GM08714 (cell line): ENCODE measurements at regions not wholly inside any gene's neighbourhood (a gene's known extent, or its start where the extent isn't known, plus 50 kb on each side); places are given as distances from the start of the nearest gene placed in this dataset.

Source experiments
- H3K4me3 ChIP-seq: fragments of 200-500 bp; sonication (Bioruptor generic); 2 replicates; pipeline ENCODE4 v1.5.1; 2014; ENCODE audit warnings: mild to moderate bottlenecking, low read length, inconsistent platforms
- ZNF274 ChIP-seq: IDR thresholded peaks from 2 replicates; pipeline ENCODE4 v1.6.1; 2012; ENCODE audit warnings: mild to moderate bottlenecking, low read depth, low read length

DNA sequence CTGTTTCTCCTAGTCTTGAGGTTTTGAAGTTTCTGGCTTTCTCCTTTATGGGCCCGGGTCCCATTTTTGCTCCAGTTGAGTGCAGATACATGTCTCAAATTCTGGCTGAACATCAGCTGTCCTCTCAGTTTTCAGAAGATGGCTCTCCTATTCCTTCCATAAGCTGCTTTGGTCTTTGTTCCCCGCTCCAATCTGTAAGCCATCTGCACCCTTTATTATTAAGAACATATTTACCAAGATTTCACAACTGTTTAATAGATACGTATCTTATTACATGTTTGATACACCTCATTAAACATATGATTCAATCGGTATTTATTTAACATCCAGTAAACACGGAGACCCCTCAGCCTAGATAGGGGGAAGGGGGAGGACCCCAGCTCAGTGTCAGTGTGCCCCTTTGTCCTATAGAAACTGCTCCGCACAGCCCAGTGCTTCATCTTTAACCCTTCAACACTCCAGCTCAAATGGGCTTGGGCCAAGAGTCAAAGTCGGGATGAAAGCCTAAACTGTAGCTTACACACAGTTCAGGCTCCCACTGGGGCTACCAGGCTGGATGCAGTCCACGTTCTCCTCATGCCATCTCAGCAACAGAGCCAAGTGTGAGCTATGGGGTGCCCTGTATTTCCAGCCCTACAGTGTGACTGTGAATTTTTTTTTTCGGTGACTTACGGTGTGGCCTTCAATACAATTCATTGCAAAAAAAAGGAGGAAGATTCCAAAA, 166.0 kb upstream of the ZFHX3 start:
- H3K4me3 ChIP-seq, result no peak overlapping the region
- TF ChIP-seq ZNF274, result no peak

DNA sequence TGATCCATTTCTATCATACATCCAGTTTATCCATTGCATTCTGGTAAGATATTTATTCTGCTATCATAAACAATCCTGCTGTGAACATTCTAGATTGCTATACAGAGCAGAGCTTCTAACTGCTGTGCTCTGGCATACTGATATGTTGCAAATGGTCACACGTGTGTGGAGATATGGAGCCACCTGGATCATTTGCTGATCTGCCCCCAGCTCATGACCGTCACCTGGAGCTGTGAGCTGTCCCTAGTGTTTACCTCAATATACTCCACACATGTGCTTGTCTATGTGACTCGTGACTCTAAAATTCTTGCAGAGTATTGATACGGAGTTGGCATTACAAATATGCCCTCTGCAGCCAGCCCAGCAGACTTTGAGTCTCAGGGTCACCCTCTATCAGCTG, 164.5 kb upstream of the ZFHX3 start:
- TF ChIP-seq ZNF274, result no peak
- no peak overlapping the region for H3K4me3 ChIP-seq

DNA sequence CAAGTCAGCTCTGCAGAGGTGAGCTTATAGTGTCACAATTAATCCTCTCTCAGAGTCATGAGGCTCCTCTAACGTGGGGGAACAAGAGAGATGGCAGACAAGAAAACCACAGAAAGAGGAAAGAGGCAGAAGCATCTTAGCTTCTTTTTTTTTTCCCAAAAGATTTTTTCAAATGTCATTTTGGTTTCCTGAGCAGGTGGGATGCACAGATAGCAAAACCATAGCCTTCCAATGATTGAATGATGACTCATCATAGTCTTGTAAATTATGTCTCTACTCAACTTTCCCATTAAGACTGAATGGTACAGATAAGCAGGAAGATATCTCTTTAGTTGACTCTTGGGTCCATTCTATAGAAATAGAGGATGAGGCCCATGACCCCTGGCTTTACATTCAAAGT, 162.8 kb upstream of the ZFHX3 start:
- TF ChIP-seq ZNF274, result no peak
- no peak overlapping the region for H3K4me3 ChIP-seq

DNA sequence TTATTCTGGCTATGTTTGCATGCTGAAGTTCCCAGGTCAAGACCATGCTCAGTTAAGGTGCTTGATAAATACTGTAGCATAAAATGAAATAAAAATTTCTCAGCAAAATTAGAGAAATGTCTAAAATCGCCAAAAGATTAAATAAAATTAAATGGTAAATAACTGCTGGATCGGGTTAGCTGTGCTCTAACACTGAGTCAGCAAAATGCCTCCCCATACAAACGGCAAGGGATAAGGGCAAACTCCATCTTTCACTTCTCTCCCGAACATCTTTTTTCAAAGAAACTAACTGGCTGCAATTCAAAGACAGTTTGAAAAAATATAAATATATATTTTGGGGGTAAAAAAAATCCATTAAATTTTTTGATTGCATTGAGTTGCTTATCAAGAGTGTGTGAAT, 162.2 kb upstream of the ZFHX3 start:
- no peak for TF ChIP-seq ZNF274
- H3K4me3 ChIP-seq, result no peak overlapping the region

DNA sequence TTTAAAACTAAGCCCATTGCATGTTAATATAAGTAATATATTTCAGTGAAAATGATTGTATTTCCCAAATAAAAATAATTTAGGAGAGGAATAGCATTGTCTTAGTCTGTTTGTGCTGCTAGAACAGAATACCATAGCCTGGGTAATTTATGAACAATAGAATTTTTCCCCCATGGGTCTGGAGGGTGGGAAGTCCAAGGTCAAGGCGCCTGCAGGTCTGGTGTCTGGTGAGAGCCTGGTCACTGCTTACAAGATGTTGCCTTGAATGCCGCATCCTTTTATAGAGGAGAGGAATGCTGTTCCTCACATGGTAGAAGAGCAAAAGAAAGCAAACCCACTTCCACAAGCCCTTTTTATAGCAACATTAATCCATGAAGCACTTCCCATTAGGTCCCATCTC, 161.3 kb upstream of the ZFHX3 start:
- no peak for TF ChIP-seq ZNF274
- no peak overlapping the region for H3K4me3 ChIP-seq

DNA sequence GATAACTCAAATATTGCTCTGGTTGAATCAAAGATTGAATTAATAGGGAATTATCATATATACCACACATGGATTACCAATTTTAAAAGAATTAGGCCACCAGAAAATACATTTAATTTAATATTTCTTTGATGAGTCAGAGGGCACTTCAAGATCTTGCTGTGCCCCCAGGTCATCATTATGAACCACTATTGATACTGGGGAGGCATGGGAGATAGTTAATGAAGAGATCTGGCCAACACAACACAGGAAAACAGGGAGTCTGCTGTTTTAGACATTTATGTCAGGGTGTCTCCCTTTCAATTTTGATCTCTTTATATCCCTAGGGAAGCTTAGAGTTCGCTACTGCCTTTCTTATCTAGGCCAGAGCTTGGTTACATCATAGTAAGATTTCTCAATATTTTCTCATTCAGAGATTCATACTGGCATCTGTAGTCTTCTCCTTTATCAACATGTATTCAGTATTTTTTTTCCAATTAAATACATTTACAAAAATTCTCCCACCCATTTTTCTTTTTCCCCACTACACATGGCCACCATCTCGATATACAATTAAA, 158.3 kb upstream of the ZFHX3 start:
- no peak for TF ChIP-seq ZNF274
- no peak overlapping the region for H3K4me3 ChIP-seq

DNA sequence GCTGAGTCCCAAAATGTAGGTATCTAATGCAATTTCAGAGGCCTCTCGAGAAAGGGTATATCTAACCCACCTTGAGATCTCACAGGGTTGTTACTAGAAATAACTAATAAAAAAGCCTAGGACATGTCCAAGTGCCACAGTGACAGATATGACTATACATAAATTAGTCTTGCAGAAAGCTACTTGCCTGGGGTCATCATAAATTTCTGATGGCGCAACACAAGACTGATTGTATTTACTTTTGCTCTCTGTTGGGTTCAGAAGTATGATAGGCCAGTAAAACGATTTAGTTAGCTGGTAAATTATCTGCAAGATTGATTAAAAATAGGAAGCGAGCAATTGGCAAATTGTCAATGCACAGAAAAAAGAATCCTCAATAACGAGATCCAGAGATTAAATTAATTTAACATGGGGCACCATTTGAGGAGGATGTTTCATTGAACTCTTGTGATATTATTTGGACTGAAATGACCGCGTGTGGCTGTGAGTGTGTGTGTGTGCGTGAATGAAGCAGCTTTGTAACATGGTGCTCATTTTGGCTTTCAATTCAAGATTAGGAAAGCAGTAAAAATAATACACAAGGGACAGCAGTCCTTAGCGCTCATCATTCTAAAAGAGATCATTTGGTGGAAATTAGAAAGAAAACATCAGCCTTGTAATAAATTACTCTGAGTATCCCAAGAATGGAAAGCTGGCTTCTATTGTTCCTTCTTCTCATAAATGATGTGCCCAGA, 157.4 kb upstream of the ZFHX3 start:
- no peak overlapping the region for H3K4me3 ChIP-seq
- no peak for TF ChIP-seq ZNF274

DNA sequence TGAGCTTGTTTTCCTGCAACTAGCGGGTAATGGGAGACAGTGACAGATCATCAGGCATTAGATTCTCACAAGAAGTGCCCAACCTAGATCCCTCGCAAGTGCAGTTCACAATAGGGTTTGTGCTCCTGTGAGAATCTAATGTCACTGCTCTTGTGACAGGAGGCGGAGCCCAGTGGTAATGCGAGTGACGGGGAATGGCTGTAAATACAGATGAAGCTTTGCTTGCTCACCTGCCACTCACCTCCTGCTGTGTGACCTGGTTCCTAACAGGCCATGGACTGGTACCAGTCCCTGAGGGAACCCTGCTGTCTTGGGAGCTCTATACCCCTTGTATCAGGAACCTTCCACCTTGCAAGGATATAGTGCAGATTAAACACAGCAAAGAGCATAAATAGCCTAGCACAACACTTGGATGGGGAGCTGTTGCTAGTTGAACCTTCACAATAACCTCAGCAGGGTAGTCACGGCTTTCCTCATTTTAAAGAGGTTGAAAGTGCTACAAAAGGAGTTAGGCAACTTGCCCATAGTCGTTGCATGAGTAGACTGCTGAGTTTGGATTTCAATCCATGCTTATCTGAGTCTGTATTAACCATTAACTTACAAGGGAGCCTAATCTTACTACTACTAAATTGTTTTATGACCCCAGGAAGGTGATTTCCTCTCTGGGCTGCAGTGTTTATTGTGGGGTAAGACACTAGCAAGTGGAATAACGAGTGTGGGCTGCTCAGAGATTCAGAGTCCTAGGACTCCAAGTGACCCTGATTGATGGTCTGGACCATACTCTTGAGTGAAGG, 156.6 kb upstream of the ZFHX3 start:
- TF ChIP-seq ZNF274, result no peak
- H3K4me3 ChIP-seq, result no peak overlapping the region

DNA sequence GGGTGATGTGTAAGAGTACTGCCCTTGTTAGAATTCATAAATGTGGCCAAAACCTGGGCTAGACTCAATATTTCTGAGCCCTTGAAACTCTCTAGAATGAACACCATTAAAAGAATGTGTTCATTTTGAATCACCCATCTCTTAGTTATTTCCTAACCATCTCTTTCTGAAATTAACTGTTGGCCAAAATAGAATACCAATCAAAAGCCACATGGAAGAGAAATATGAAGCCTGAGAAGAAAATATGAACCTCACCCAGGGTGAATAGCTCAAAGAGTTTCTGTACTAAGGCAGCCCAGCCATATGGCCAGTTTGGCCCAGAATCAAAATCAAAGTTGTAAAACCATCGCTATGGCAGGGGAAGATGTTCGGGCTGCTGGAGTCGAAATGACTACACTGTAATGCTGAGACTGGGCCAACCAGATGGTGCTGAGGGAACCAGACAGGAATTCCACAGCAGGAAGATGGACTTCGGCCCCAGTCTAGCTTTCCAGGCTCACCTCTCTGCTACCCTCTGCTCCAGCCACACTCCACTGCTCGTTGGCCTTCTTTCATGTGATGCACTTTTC, 154.3 kb upstream of the ZFHX3 start:
- TF ChIP-seq ZNF274, result no peak
- H3K4me3 ChIP-seq, result no peak overlapping the region

DNA sequence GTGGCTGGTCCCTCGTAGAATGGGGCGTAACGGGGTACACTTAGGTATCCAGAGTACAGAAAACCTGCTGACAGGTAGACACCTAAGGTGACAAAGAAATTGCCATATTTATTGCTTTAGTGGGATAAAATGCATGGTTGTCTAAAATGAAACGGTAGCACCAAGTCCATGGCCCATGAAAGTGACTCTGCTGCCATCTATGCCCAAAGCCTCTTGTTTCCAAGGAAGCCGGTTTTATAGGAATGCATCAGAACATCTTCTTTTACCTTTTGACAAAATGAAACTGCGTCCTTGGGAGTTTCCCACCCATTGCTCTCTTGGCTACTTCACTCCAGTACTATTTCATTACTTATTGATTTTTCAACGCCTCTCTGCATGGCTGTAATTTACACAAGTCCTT, 151.3 kb upstream of the ZFHX3 start:
- H3K4me3 ChIP-seq, result no peak overlapping the region
- no peak for TF ChIP-seq ZNF274

DNA sequence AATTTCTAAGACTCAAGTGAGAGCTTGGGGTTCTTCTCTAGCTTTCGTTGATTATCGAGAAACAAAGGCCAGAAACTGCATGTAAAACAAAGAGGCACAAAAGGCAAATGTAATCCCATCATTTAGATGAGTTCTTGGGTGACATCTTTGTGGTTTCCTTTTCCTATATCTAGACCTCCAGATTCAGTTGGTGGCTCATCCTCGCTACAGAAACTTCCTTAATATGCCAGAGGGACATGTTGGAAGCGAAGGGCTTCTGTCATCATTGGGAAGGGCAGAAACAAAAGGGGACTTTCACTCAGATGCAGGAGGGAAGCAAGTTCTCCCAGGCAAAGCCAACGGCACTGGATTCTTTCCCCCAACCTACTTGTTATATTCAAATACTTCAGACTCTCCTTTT, 150.6 kb upstream of the ZFHX3 start:
- TF ChIP-seq ZNF274, result no peak
- H3K4me3 ChIP-seq, result no peak overlapping the region

DNA sequence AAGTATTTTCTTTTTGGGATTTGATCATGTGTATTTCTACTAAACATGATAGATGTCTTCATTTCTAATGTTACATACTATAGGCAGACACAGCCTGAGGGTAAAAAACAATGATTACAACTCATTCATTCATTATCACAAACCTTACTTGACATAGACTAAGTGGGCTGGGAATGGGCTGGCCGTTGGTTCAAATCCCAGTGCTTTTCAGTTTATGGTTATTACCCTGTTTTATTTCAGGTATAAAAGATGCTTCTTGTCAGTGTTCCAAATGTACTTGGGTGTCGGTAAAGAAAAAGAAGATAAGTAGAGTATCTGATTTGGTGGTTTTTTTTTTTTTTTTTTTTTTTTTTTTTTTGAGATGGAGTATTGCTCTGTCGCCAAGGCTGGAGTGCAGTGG, 149.7 kb upstream of the ZFHX3 start:
- H3K4me3 ChIP-seq, result no peak overlapping the region
- TF ChIP-seq ZNF274, result no peak

DNA sequence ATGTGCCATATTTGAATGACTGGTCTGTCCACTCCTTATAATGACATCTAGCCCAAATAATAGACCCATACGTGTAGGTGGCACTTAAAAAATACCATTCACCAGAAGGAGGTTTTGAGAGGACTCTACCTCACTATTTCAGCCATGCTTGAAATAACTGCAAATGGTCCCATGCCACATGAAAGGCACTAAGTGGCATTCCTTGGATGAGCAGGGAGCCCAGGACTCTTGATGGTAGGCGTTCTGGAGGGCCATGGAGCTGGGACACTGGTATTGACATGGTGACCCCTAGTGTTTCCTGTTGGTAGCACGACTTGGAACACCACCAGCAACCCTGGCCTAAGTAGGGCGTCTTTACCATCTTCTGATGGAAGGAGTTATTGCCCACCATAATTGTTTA, 148.7 kb upstream of the ZFHX3 start:
- no peak for TF ChIP-seq ZNF274

DNA sequence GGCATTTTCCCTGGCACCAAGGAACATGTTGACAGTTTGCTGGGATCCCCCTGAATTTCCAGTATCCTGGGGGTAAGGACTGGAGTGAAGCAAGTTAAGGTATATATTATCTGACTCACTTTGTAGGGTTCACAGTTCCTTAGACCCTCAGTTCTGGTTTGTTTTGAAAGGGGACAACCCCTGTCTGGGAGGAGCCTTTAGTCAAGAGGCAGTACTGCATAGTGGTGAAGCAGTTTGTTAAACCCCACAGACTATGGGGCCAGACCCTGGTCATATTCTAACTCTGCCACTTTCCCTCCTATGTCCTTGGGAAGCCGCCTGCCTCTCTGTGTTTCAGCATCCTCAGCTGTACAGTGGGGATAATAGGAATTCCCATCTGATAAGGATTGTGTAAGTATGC, 145.5 kb upstream of the ZFHX3 start:
- TF ChIP-seq ZNF274, result no peak

More for the DNA sequence above, 148.7 kb upstream of the ZFHX3 start:
- H3K4me3 ChIP-seq, result no peak overlapping the region

More for the DNA sequence above, 145.5 kb upstream of the ZFHX3 start:
- no peak overlapping the region for H3K4me3 ChIP-seq
